ENCODE measurements at regions not wholly inside any gene's neighbourhood (a gene's known extent, or its start where the extent isn't known, plus 50 kb on each side); places are given as distances from the start of the nearest gene placed in this dataset.

- no peak for ATAC-seq
- Histone ChIP-seq H3K79me2 (ENCODE audit: control insufficient read depth, insufficient read depth, low read length) (no peaks in the 10 kb centered on the region), H3K4me3 (no peak overlapping the region), H3K27me3 (ENCODE audit: control insufficient read depth in 2 of 2, insufficient read depth in 2 of 2, low read length in 2 of 2) (no peaks in the 10 kb centered on the region), H3K9ac (ENCODE audit: insufficient read depth in 1 of 2, low read depth in 2 of 2, low read length in 2 of 2) (no peak overlapping the region), H3K36me3 (ENCODE audit: control insufficient read depth, insufficient read depth, low read length) (no peaks in the 10 kb centered on the region), H3K4me2 (ENCODE audit: insufficient read depth, low read length) (no peak overlapping the region), H4K20me1 (replicated peaks; ENCODE audit: control insufficient read depth, insufficient read depth, low read length) (no peaks in the 10 kb centered on the region), H3K4me1 (replicated peaks in 1 of 2; ENCODE audit: control insufficient read depth in 2 of 2, insufficient read depth in 2 of 2, low read length in 2 of 2) (no peaks in the 10 kb centered on the region), H2AFZ (ENCODE audit: low read depth, low read length) (no peak overlapping the region), H3K9me1 (ENCODE audit: control insufficient read depth, insufficient read depth, low read length) (no peaks in the 10 kb centered on the region), H3K9me3 (replicated peaks; ENCODE audit: control insufficient read depth, insufficient read depth, low read depth, low read length) (no peaks in the 10 kb centered on the region), H3K27ac (ENCODE audit: extremely low read depth, low read depth, low read length) (no peak overlapping the region)
- POLR2A ChIA-PET = no interaction called here
- in situ Hi-C loops (cut with MboI) = no loop called here
- intact Hi-C loops (cut with micrococcal nuclease) = no loop called here
- no TSS peak for BruUV-seq (replicated peaks)
- TF ChIP-seq ZNF512 (tag; IDR thresholded peaks at IDR 0.05) (no peak), MAFG (tag; conservative IDR thresholded peaks at IDR 0.05) (no peak), MAFK (IDR thresholded peaks at IDR 0.05; ENCODE audit: low read length) (no peak), MCM2 (IDR thresholded peaks at IDR 0.05; ENCODE audit: low read depth) (no peak), ZFP36 (IDR thresholded peaks at IDR 0.05; ENCODE audit: low read depth, low read length, partially characterized antibody) (peak; percentile 53)
- WGBS (ENCODE audit: insufficient coverage, low coverage, missing lambda C conversion rate) = 0% methylated on average over 4 of the region's 4 CpGs
- FAIRE-seq = no peak
- DNase-seq (ENCODE audit: extremely low read depth in 1 of 4, low spot score in 3 of 4) = no peak
- CTCF ChIA-PET (ENCODE audit: low intra/inter-chr PET ratio) = no interaction called here
Observed at GRCh38 chr1:193927550-193927949, 741.1 kb upstream of the B3GALT2 start.

DNA sequence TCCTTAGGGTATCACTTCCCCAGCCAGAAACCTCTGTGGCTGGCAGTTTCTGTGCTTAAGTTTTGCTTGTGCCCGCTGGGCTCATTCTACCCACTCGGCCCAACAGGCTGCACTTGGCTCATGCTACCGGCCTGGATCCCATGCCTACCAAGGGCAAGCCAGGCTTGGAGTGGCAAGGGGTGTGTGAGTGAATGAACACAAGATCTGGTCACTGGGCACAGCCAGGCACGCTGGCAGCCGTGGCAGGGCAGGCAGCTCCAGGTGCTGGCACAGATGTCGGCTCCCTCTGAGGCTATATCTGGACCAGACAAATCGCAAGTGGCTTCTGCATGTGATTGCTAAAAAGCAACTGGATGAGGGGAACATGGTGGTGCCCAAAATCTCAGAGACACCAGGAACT is 740.5 kb upstream of the B3GALT2 start:
- ATAC-seq = no peak
- TF ChIP-seq ZNF24 (IDR thresholded peaks at IDR 0.05) = no peak
- TF ChIP-seq EZH2 (IDR thresholded peaks at IDR 0.05; ENCODE audit: borderline replicate concordance, low read depth, low read length) = no peak
- no peak for TF ChIP-seq SMAD2 (IDR thresholded peaks at IDR 0.05; ENCODE audit: low read depth, low read length)
- TF ChIP-seq BACH1 (tag; IDR thresholded peaks at IDR 0.05) = no peak
- no peak for TF ChIP-seq ATF6 (CRISPR knock-in tag; IDR thresholded peaks at IDR 0.05)
- no peak for TF ChIP-seq TOE1 (IDR thresholded peaks at IDR 0.05; ENCODE audit: borderline replicate concordance)
- TF ChIP-seq TOE1 (CRISPR knock-in tag; IDR thresholded peaks at IDR 0.05; ENCODE audit: borderline replicate concordance, low read depth) = no peak
- TF ChIP-seq MYBL2 (IDR thresholded peaks at IDR 0.05; ENCODE audit: low read depth) = no peak
- no peak for TF ChIP-seq MYBL2 (CRISPR knock-in tag; IDR thresholded peaks at IDR 0.05; ENCODE audit: borderline replicate concordance)
- no peak for TF ChIP-seq NFXL1 (CRISPR knock-in tag; IDR thresholded peaks at IDR 0.05)
- no peak for TF ChIP-seq U2AF2 (optimal IDR thresholded peaks at IDR 0.05; ENCODE audit: low read depth, low read length)

More for the DNA sequence above, 740.5 kb upstream of the B3GALT2 start:
- no peaks in the 10 kb centered on the region; the same call in 1 of the 2 replicates for H3K9me3 ChIP-seq (replicated peaks; ENCODE audit: control insufficient read depth, insufficient read depth, low read depth, low read length)
- H3K79me2 ChIP-seq (ENCODE audit: control insufficient read depth, insufficient read depth, low read length) = no peaks in the 10 kb centered on the region
- H4K20me1 ChIP-seq (replicated peaks; ENCODE audit: control insufficient read depth, insufficient read depth, low read length) = no peaks in the 10 kb centered on the region
- no peak overlapping the region for H3K27ac ChIP-seq (ENCODE audit: extremely low read depth, low read depth, low read length)
- intact Hi-C loops (cut with micrococcal nuclease) = no loop called here
- no peak overlapping the region for H2AFZ ChIP-seq (ENCODE audit: low read depth, low read length)
- FAIRE-seq = no peak
- BruUV-seq (replicated peaks) = no TSS peak
- POLR2A ChIA-PET = no interaction called here
- 0% methylated on average over 7 of the region's 7 CpGs for WGBS (ENCODE audit: insufficient coverage, low coverage, missing lambda C conversion rate)
- H3K4me1 ChIP-seq (replicated peaks in 1 of 2; ENCODE audit: control insufficient read depth in 2 of 2, insufficient read depth in 2 of 2, low read length in 2 of 2) = no peaks in the 10 kb centered on the region
- H3K4me2 ChIP-seq (ENCODE audit: insufficient read depth, low read length) = no peak overlapping the region
- in situ Hi-C loops (cut with MboI) = no loop called here
- H3K36me3 ChIP-seq (ENCODE audit: control insufficient read depth, insufficient read depth, low read length) = no peaks in the 10 kb centered on the region
- DNase-seq (ENCODE audit: extremely low read depth in 1 of 4, low spot score in 3 of 4) = no peak
- CTCF ChIA-PET (ENCODE audit: low intra/inter-chr PET ratio) = no interaction called here
- H3K4me3 ChIP-seq = no peak overlapping the region
- no peaks in the 10 kb centered on the region for H3K27me3 ChIP-seq (ENCODE audit: control insufficient read depth in 2 of 2, insufficient read depth in 2 of 2, low read length in 2 of 2)
- H3K9me1 ChIP-seq (ENCODE audit: control insufficient read depth, insufficient read depth, low read length) = no peaks in the 10 kb centered on the region
- H3K9ac ChIP-seq (ENCODE audit: insufficient read depth in 1 of 2, low read depth in 2 of 2, low read length in 2 of 2) = no peak overlapping the region

All from K562 (cell line).